Inflammatory macrophage (primary cell): ENCODE measurements at regions not wholly inside any gene's neighbourhood (a gene's known extent, or its start where the extent isn't known, plus 50 kb on each side); places are given as distances from the start of the nearest gene placed in this dataset.

ENCODE experiments used
- DNase-seq, 2 donors: peaks; one replicate each; pipeline ENCODE4 v3.0.0-alpha.2; 2020 to 2022

DNA sequence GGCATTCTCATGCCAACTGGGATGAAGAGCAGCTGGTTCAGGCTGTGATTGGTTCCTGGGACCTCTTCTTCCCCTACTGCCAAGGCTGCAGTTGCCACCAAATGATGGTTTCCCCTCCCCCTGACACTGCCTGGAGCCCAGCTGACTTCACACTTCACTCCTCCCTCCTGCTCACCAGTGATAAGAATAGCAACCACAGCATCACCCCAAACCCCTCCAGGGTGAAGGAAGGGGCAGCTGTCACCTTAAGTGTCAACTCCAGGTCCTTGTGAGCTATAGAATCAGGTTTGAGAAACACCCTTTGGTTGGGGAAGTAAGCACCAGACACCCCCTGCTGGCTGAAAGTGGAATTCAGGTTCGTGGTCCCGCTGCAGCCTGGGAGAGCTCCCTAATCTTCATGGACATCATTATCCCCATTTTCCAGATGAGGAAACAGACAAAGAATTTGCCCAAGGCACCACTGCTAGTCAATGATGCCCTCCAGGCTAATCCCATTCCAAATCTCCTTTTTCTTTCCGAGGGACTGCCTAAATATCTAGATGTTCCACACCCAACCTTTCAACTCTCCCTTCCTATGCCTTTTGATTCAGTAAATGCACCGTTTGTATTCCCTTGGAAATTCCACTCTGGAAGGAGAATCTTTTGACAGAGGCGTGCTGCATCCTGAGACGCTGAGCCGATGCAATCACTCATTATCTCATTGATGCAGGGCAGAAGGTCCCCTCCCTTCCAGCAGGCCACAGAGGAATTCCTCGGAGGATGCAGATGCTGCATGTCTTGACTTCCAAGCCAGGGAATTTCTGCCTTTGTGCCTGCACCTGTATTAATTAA, 50.6 kb upstream of the UQCRFS1 start:
- DNase-seq = peak; percentile 35 to 45

DNA sequence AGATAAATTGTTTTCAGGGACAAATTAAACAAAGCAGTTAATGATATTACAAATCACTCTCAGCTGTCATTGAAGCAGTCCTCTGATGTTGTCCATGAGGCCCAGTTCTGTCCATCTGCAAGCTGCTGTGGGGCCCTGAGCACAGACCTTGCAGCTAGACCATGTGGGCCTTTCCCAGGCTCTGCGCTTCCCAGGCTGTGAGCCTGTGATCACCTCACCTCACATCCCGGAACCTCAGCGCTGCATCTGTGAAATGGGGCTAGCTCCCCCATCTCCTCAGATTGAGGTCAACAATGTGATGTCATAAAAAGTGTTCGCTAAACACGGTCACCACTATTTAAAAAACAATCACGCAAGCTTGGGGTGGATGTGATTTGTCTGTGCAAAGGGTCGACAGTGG, 51.9 kb upstream of the UQCRFS1 start:
- DNase-seq = no peak

DNA sequence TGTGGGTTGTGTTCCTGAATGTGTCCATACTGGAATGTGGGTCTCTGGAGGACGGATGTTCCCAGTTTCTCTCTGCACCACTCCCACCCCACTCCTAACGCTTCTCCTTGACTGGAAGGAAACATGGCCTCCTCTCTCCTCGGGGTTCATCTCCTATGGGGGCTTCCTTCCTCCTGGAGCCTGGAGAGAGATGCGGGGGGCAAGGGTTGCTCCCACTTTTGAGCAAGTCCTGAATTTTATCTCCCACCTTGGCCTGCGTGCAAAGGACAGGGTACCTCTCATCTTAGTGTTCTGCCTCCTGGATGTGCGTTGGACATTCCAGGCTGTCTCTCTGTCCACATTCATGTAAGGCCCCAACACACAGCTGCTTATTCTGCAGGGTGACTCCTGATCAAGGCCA, 52.5 kb upstream of the UQCRFS1 start:
- no peak for DNase-seq

DNA sequence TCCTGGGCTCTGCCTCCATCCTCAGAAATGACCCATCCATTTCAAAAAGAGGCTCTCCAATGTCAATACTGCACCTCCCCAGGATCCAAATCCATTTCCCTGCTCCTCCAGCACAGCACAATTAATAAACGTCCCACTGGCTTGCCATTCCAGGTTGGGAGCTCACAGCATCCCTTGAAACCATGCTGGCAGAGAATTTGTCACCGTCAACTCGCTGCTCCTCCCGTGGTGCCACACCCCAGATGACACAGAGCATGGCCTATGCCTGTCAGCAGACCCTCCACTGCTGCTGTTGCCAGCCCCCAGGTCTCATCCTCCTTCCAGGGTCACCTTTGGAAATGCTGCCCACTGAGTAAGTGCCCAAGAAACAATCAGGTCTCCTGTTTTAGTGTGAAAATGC, 53.0 kb upstream of the UQCRFS1 start:
- no peak for DNase-seq

DNA sequence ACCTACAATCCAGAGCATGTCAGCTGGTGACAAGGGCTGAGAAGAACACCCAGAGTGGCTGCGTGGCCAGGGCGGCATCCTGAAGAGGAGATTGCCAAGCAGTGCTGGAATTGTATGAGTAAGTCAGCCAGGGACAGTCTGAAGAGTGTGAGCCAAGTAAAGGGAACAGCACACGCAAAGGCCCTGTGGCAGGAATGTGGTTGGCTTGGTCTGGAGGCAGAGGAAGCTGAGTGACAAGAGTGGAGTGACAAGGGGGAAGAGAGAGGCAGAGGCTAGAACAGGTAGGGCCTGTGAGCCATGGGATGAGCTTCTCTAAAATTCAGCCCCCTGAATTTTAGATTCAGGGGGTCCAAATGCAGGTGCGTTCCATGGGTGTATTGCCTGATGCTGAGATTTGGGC, 53.7 kb upstream of the UQCRFS1 start:
- DNase-seq = no peak

DNA sequence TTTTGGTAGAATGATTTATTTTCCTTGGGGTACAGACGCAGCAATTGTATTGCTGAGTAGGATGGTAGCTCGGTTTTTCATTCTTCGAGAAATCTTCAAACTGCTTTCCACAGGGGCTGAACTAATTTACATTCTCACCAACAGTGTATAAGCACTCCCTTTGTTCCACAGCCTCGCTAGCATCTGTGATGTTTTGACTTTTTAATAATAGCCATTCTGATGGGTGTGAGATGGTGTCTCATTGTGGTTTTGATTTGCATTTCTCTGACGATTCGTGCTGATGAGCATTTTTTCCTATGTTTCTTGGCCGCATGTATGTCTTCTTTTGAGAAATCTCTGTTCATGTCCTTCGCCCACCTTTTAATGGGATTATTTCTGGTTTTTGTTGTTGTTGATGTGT, 54.8 kb upstream of the UQCRFS1 start:
- DNase-seq = no peak

DNA sequence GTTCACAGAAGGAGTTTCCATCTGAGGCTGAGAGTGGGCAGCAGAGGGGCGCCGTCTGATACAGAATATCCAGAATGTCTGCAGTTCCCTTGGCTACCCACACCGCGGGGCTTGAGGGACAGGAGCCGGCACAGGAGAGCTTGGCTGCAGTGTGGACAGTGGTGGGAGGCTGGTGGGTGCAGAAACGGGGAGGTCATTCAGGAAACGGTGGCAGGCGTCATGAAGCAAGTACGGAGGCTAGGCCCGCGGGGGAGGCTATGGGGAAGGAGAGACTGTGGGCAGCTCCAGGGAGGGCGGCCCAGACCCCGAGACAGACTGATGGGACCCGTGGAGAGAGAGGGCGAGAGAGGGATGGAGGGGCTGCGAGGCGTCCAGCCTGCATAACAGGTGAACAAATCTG, 55.2 kb upstream of the UQCRFS1 start:
- DNase-seq = no peak

DNA sequence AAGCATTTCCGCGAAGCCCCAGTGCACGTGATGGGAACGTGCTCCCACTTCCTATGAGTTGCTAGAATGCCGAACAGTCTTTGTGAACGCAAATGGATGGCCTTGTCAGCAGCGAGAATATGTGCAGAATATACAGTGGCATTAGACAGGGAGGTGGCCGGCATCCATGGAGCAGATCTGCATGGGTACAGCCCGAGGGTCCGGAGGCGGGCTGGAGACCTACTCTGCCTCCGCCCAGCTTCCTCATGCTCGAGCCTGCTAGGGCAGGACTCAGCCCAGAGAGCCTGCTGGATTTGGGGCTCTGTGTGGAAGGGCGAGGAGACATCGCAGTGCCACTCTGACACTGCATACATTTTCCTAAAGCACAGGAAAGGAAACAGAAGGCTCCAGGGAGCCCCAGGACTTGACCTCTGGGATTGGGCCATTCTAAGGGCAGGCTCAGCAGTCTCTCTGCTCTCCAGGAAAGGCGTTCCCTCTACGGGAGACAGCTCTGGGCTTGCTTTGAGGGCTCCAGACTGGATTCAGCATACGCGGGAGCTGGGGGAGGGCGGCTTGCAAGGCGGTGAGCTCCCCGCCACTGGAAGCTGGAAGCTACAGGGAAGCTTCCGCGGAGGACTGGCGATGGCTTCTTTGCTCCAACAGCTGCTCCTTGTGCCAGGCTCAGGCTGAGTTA, 55.9 kb upstream of the UQCRFS1 start:
- no peak for DNase-seq

DNA sequence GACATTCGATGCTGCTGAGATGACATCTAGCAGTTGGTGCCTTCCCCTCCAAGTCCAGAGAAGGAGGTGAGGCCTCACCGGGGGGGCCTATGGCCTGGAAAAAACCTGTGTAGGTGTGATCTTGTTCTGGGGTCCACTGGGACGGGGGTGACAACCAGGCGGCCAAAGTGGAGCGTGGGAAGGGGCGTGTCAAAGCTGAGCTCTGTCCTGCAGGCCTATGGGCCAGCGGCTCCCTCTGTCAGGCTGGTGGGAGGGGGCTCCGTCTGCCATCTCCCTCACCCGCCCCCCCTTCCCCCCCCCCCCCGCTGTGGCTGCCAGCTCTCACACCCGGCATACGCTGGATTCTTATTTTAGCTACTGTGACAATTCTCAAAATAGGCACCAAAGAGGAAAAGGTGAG, 56.7 kb upstream of the UQCRFS1 start:
- DNase-seq = no peak

DNA sequence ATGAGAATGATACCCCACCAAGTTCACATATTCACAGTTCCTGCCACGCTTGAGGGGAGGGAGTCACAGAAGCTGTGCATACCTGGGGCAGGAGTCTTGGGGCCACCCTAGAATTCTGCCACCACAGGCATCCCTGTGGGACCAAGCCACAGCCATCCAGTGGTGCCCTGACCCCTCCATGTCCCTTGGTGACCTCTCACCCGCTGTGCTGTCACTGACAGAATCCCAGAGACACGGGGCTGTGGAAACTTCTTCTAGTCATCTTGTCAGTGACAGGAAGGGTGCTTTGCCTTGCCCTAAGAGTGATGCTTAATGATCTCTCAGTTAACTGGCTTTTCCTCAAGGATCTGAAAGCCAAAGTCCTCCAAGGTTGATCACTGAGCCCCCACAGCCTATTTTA, 58.4 kb upstream of the UQCRFS1 start:
- DNase-seq = no peak

DNA sequence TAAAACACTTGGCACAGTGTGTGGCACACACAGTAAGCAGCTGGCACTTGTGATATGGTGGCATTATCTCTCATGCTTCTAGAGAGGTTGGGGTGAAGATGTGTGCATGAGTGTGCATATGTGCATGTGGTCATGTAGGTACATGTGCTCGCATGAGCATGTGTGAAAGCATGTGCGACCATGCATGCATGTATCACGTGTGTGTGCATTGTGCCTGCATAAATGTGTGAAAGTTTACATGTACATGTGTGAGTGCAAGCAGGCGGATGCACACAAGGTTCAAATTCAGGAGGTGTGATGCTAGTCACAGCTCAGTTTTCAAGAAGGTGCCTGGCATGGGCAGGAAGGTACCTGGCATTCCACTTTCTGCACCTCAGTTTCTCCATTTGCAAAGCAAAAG, 59.0 kb upstream of the UQCRFS1 start:
- DNase-seq = no peak

DNA sequence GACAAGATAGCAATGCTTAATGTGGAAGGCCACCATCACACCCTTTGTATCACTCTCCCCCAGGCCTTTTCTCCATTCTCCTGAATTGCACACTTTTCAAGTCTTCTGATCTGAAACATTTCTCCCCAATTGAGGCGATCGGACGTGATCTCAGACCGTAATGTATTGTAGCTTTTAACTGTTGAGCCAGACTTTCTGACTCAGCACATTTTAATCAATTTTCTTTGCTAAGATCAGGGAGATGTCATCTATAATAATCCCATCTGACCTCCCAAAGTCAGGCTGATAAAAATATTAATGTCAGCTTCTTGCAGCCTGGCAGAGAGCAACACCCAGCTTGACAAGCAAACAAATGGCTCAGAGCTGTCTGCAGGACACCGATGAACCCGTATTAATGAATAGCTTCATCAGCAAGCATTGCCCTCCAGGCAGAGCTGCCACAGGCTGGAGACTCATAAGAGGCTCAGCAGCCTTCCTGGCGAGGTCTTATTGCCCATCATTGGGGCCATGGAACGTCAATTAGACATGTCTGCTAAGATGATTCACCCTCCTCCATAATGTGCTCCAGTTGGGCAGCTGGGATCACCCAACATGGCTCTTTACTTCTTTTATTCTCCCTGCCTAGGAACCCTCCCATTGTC, 60.2 kb upstream of the UQCRFS1 start:
- no peak for DNase-seq

DNA sequence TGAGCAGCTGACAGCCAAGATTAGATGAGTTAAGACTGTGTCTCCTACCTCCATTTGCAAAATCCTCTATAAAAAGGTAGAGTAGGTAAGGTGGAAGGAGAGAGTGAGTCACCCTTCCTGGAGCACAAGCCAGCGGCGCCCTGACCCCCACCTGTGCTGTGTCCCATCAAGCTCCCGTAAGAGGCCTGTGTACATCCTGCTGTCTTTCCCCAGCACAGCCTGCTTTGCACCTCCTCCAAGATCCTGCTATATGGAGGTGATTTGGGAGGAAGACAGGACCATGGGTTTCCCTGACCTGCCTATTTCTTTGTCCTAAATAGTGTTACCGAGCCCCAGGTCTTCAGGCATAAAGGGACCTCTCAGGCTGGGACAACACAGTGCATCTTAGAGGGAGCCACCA, 62.3 kb upstream of the UQCRFS1 start:
- DNase-seq = no peak

DNA sequence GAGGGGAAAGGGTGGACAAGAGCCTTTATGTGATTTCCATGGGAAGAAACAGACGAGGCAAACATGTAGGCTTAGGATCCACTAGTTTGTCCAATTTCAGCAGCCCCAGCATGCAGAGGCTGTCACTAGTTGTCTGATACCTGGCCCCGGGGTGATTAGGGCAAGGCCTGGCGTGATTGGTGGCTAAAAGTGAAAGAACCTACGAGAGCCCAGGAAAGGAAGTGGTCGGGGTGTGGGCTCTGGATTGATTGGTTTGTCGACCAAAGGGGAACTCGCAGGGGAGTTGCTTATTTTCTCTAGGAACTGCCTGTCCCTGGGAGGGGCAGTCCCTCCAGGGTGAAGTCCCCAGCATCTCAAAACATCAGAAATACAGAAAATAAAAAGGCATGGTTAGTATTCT, 64.2 kb upstream of the UQCRFS1 start:
- peak in 1 of 2 donors; percentile 3 for DNase-seq

DNA sequence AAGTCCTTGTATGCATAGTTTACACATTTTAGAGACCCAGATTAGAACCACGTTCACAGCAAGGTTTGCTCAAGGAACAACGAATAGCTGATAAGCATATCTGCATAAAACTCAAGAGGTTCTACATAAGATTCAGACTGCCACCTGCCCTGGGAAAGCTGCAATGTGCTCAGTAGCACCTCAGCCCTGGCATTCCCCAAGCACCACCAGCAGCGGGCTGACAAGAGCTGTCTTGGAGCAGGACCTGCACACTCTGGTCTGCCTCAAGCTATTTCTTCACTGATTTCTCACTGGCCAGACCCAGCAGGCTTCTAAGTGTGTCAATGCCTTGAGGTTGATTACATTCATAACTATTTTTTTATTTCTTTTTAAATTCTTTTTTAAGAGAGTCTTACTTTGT, 65.8 kb upstream of the UQCRFS1 start:
- DNase-seq = no peak

DNA sequence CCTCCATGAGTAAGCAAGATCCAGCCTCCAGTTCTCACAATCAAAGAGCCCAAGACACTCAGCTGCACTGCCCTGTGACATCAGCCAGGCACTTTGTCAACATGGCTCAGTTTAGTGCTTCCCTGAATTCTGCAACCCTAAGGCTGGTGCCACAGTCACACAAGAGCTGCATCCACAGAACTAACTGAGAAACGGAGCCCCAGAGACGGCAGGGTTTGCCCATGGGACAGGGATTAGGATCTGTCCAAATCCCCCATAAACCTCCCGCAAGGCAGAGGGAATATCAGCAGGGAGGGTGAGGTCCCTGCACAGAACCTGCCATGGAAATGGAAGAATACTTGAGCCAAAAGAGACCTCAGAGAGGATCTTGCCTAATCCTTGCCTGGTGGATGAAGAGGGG, 70.4 kb upstream of the UQCRFS1 start:
- DNase-seq = no peak

DNA sequence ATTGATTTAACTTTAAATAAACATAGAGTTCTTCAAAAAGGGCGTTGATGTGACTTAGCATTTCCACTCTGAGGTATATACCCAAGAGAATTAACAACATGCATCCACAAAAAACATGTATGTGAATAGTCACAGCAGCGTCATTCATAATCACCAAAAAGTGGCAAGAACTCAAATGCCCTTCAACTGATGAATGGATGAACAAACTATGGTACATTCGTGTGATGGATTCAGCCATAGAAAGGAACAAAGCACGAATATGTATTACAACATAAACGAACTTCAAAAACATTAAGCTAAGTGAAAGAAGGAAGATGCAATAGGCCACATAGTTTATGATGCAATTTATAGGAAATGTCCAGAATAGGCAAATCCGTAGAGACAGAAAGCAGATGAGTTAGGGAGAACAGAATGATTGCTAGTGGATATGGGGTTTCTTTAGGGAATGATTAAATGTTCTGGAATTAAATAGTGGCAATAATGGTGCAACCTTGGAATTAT, 72.3 kb upstream of the UQCRFS1 start:
- no peak for DNase-seq

DNA sequence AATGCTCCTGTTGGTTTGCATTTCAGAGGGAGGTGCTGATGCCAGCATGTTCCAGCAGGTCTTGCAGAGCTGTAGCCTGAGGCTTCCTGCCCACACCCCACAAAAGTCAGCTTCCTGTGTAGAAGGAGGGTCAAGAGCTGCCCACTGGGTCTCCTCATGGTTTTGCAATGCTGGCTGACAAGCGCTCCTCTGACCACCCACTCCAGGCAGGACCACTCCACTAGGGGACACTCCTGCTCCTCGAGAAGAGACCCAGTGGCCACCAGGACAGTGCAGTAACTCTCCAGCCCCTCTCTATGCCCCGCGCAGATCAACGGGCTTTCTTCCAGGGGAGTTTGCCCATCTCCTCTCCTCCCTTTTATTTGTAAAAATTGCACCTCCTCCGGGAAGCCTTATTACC, 72.9 kb upstream of the UQCRFS1 start:
- DNase-seq = no peak

DNA sequence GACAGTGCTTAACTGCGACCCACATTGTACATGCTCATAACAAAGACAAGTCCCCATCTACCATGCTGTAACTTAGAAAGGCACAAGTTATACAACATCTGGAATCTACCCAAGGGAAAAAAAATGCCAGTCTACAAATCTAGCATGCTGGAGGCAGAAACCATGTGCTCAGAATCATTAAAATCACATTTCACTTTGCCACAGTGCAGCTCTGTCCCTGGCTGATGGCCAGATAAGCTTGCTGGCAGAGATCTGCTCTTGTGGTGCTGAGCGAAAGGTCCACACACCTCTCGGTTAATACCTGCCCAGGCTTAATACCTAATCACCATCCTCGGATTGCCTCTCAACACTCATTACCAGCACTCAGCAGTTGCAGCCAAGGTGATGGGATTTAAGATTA, 74.1 kb upstream of the UQCRFS1 start:
- DNase-seq = no peak

DNA sequence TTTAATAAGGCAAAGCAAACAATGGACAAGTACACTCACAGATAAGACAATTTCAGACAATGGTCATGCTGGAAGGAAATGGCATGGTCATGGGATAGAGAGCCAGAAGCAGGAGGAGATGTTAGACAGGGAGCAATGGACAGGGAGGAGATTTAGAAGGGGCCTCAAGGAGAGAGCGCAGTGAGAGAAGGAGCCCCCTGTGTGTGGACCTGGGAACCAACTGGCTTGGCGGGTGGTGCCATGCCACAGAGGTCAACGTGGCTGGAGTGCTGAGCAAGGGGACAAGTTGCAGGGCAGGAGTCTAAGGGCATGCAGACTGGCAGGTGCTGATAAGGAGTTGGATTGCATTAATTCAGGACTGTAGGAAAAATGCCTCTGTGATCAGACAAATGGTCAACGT, 75.3 kb upstream of the UQCRFS1 start:
- no peak for DNase-seq

DNA sequence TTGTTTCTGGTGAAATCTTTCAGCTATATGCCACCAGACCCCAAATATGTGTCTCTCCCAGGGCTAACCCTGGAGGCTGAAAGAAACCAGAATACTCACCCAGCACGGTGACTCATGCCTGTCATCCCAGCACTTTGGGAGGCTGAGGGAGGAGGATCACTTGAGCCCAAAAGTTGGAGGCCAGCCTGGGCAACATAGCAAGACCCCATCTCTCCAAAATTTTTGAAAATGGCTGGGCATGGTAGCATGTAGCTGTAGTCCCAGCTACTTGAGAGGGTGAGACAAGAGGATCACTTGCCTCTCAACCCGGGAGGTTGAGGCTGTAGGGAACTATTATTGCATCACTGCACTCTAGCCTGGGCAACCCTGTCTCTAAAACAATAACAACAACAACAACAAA, 76.1 kb upstream of the UQCRFS1 start:
- no peak for DNase-seq

DNA sequence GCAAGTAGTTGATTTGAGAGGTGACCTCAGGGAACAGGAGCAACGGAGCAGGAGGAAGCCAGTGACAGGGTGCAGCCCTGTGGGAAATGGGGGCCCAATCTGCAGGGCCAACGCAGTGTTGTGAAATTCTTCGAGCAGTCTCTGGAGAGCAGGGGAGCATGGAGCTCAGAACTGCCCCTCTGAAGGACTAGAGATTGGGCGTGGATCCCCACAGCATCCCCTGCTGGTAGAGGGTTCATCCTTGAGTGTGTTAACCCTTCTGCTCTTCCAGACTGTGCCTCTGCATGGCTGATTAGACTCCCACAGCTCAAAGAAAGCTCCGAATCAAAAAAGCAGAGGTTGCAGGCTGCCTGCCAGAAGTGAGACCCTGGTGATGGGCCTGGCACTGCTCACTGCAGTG, 77.9 kb upstream of the UQCRFS1 start:
- no peak for DNase-seq

DNA sequence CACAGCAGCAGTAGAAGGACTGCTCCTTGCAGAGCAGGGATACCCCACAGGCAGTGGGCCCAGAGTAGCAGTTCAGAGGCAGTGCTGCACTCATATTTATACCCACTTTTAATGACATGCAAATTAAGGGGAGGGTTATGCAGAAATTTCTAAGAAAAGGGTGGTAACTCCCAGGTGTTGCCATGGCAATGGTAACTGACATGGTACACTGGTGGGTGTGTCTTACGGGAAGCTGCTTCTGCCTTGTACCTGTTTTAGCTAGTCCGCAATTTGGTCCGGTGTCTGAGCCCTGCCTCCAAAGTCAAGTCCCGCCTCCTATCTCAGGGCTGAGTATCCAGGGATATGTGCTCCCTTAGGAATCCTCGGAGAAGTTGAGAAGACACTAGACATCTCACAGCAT, 79.2 kb upstream of the UQCRFS1 start:
- DNase-seq = no peak

DNA sequence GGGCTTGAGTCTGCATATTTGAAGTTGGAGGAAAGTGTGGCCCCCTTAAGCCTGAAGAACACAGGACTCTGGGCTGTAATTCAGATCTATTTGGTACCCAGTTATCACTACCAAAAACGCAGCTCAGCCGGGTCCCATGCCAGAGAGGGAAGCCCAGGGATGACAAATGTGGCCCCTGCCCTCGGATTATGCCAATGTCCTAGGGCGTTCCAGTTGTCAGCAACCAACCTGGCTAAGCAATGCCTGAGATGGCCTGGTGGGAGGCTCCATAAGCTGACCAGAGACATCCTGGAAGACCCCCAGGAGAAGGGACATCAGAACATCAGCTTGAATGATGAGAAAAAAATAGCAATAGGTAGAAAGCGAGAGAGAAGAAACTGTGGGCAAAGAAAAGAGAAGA, 79.6 kb upstream of the UQCRFS1 start:
- no peak for DNase-seq
